ENCODE measurements at regions not wholly inside any gene's neighbourhood (a gene's known extent, or its start where the extent isn't known, plus 50 kb on each side); places are given as distances from the start of the nearest gene placed in this dataset.

DNA sequence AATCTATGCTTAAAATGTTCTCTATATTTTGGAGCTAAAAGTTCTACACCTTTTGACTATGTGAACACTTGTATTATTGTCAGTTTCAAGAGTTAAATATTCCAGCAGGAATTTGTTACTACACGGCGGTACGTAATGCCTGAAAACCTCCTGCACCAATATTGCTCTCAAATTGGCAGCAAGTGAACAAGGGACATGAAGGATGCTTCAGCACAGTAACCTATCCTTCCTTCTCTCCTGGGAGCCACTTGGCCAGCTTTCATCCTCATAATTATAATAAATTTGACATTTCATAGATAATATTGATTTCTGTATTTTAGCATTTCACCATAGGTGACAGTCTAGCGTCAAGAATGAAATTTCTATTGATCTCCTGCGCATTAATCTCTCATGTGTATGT, 197.6 kb downstream of the NR4A2 start:
- TF ChIP-seq EZH2 (IDR thresholded peaks at IDR 0.05; ENCODE audit: borderline replicate concordance, insufficient read depth, low read depth, low read length, poor library complexity, severe bottlenecking) = no peak
- TF ChIP-seq, protein P1, sequence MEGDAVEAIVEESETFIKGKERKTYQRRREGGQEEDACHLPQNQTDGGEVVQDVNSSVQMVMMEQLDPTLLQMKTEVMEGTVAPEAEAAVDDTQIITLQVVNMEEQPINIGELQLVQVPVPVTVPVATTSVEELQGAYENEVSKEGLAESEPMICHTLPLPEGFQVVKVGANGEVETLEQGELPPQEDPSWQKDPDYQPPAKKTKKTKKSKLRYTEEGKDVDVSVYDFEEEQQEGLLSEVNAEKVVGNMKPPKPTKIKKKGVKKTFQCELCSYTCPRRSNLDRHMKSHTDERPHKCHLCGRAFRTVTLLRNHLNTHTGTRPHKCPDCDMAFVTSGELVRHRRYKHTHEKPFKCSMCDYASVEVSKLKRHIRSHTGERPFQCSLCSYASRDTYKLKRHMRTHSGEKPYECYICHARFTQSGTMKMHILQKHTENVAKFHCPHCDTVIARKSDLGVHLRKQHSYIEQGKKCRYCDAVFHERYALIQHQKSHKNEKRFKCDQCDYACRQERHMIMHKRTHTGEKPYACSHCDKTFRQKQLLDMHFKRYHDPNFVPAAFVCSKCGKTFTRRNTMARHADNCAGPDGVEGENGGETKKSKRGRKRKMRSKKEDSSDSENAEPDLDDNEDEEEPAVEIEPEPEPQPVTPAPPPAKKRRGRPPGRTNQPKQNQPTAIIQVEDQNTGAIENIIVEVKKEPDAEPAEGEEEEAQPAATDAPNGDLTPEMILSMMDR (IDR thresholded peaks at IDR 0.05) = no peak
- Histone ChIP-seq H3K4me2 (replicated peaks; ENCODE audit: low read depth, low read length, poor library complexity, severe bottlenecking) (no peak overlapping the region), H3K9me3 (ENCODE audit: control extremely low read depth in 1 of 3, control insufficient read depth in 2 of 3, insufficient read depth in 1 of 3, low read length in 2 of 3) (no peaks in the 10 kb centered on the region), H3K27me3 (replicated peaks in 1 of 4; ENCODE audit: control extremely low read depth in 1 of 4, control insufficient read depth in 3 of 4, insufficient read depth in 4 of 4, low read length in 3 of 4) (no peaks in the 10 kb centered on the region), H2AFZ (ENCODE audit: insufficient read depth, low read depth, low read length, poor library complexity, severe bottlenecking) (no peak overlapping the region), H4K20me1 (ENCODE audit: control insufficient read depth, insufficient read depth, low read length, poor library complexity, severe bottlenecking) (no peaks in the 10 kb centered on the region), H3K4me3 (ENCODE audit: control extremely low read depth in 1 of 5, extremely low read depth in 1 of 5, insufficient read depth in 1 of 5, low read depth in 2 of 5, low read length in 4 of 5) (no peak overlapping the region), H3K79me2 (ENCODE audit: control insufficient read depth, insufficient read depth, low read length) (no peaks in the 10 kb centered on the region), H3K9ac (ENCODE audit: low read length) (no peak overlapping the region), H3K4me1 (ENCODE audit: control insufficient read depth in 2 of 2, insufficient read depth in 2 of 2, low read length in 2 of 2) (no peaks in the 10 kb centered on the region), H3K27ac (ENCODE audit: low read length in 2 of 2) (no peak overlapping the region), H3K36me3 (replicated peaks in 1 of 2; ENCODE audit: control extremely low read depth in 1 of 2, control insufficient read depth in 1 of 2, extremely low read depth in 1 of 2, insufficient read depth in 2 of 2, low read length in 1 of 2) (no peaks in the 10 kb centered on the region)
- no peak for DNase-seq
- no peak for ATAC-seq (ENCODE audit: low read depth)
- ChIA-PET POLR2A (no interaction called here), CTCF (interaction anchor here (1.1 kb wide), 1 partner anchor 454 kb away, joined by 3 read pairs; no protein-coding TSS in a partner anchor)
- no CpG with 5 or more reads among the region's 5 CpGs for WGBS (ENCODE audit: insufficient coverage)
- H3K27ac Mint-ChIP-seq = no peak overlapping the region
- no peaks in the 10 kb centered on the region for H3K9me3 Mint-ChIP-seq (ENCODE audit: insufficient read depth)
- no peaks in the 10 kb centered on the region for H3K4me1 Mint-ChIP-seq
- H3K27me3 Mint-ChIP-seq = no peaks in the 10 kb centered on the region
- intact Hi-C loops (cut with micrococcal nuclease) = no loop called here
- H3K4me3 Mint-ChIP-seq = no peak overlapping the region

- ATAC-seq (ENCODE audit: low read depth) (no peak), DNase-seq (no peak)
- H3K27ac ChIP-seq (ENCODE audit: low read length in 2 of 2) = no peak overlapping the region
- H3K79me2 ChIP-seq (ENCODE audit: control insufficient read depth, insufficient read depth, low read length) = no peaks in the 10 kb centered on the region
- ChIA-PET POLR2A (no interaction called here), CTCF (no interaction called here)
- Mint-ChIP-seq H3K27me3 (no peaks in the 10 kb centered on the region), H3K4me1 (no peaks in the 10 kb centered on the region), H3K9me3 (ENCODE audit: insufficient read depth) (no peaks in the 10 kb centered on the region), H3K27ac (no peak overlapping the region), H3K4me3 (no peak overlapping the region)
- no peaks in the 10 kb centered on the region for H3K27me3 ChIP-seq (replicated peaks in 1 of 4; ENCODE audit: control extremely low read depth in 1 of 4, control insufficient read depth in 3 of 4, insufficient read depth in 4 of 4, low read length in 3 of 4)
- no peak overlapping the region for H3K4me3 ChIP-seq (ENCODE audit: control extremely low read depth in 1 of 5, extremely low read depth in 1 of 5, insufficient read depth in 1 of 5, low read depth in 2 of 5, low read length in 4 of 5)
- no peaks in the 10 kb centered on the region for H4K20me1 ChIP-seq (ENCODE audit: control insufficient read depth, insufficient read depth, low read length, poor library complexity, severe bottlenecking)
- no CpG with 5 or more reads among the region's 1 CpG for WGBS (ENCODE audit: insufficient coverage)
- H3K36me3 ChIP-seq (replicated peaks in 1 of 2; ENCODE audit: control extremely low read depth in 1 of 2, control insufficient read depth in 1 of 2, extremely low read depth in 1 of 2, insufficient read depth in 2 of 2, low read length in 1 of 2) = no peaks in the 10 kb centered on the region
- no peak overlapping the region for H2AFZ ChIP-seq (ENCODE audit: insufficient read depth, low read depth, low read length, poor library complexity, severe bottlenecking)
- no peak overlapping the region for H3K4me2 ChIP-seq (replicated peaks; ENCODE audit: low read depth, low read length, poor library complexity, severe bottlenecking)
- no peaks in the 10 kb centered on the region for H3K4me1 ChIP-seq (ENCODE audit: control insufficient read depth in 2 of 2, insufficient read depth in 2 of 2, low read length in 2 of 2)
- TF ChIP-seq, protein P1 (IDR thresholded peaks at IDR 0.05) = no peak
- no peak for TF ChIP-seq EZH2 (IDR thresholded peaks at IDR 0.05; ENCODE audit: borderline replicate concordance, insufficient read depth, low read depth, low read length, poor library complexity, severe bottlenecking)
- intact Hi-C loops (cut with micrococcal nuclease) = no loop called here
- no peaks in the 10 kb centered on the region for H3K9me3 ChIP-seq (ENCODE audit: control extremely low read depth in 1 of 3, control insufficient read depth in 2 of 3, insufficient read depth in 1 of 3, low read length in 2 of 3)
- H3K9ac ChIP-seq (ENCODE audit: low read length) = no peak overlapping the region
Observed at GRCh38 chr2:156132941-156133340, 199.6 kb downstream of the NR4A2 start.

All from B cell (primary cell).